ENCODE measurements at regions not wholly inside any gene's neighbourhood (a gene's known extent, or its start where the extent isn't known, plus 50 kb on each side); places are given as distances from the start of the nearest gene placed in this dataset.

GRCh38 chr18:55967019-55967418 lies 379.0 kb upstream of the TCF4 start:
- TF ChIP-seq JUN (IDR thresholded peaks at IDR 0.05; ENCODE audit: low read depth, low read length) (no peak), SP4 (IDR thresholded peaks at IDR 0.05; ENCODE audit: low read length) (no peak), POLR2AphosphoS5 (IDR thresholded peaks at IDR 0.05; ENCODE audit: low read depth, low read length) (no peak), EZH2 (IDR thresholded peaks at IDR 0.05; ENCODE audit: low read depth, low read length, severe bottlenecking) (no peak), GABPA (IDR thresholded peaks at IDR 0.05; ENCODE audit: borderline replicate concordance, insufficient read depth, low read length) (no peak), CREB1 (IDR thresholded peaks at IDR 0.05) (no peak)
- TF ChIP-seq, protein P1, sequence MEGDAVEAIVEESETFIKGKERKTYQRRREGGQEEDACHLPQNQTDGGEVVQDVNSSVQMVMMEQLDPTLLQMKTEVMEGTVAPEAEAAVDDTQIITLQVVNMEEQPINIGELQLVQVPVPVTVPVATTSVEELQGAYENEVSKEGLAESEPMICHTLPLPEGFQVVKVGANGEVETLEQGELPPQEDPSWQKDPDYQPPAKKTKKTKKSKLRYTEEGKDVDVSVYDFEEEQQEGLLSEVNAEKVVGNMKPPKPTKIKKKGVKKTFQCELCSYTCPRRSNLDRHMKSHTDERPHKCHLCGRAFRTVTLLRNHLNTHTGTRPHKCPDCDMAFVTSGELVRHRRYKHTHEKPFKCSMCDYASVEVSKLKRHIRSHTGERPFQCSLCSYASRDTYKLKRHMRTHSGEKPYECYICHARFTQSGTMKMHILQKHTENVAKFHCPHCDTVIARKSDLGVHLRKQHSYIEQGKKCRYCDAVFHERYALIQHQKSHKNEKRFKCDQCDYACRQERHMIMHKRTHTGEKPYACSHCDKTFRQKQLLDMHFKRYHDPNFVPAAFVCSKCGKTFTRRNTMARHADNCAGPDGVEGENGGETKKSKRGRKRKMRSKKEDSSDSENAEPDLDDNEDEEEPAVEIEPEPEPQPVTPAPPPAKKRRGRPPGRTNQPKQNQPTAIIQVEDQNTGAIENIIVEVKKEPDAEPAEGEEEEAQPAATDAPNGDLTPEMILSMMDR (IDR thresholded peaks at IDR 0.05; ENCODE audit: control extremely low read depth in 1 of 3, insufficient read depth in 1 of 3, low read depth in 1 of 3, low read length in 3 of 3) = no peak

All from H1 (cell line).